GM12873 (cell line): ENCODE measurements at regions not wholly inside any gene's neighbourhood (a gene's known extent, or its start where the extent isn't known, plus 50 kb on each side); places are given as distances from the start of the nearest gene placed in this dataset.

Source experiments
- CTCF ChIP-seq: IDR thresholded peaks from 2 replicates; pipeline ENCODE4 v1.5.1; 2012; ENCODE audit warnings: low read depth, mild to moderate bottlenecking, moderate library complexity, low read length, control low read depth; ENCODE audit not compliant: insufficient read depth; ENCODE audit errors: missing control alignments

- TF ChIP-seq CTCF = no peak
These were observed 266.6 kb upstream of the SUCLG2 start for GRCh38 chr3:67920969-67921368.

- TF ChIP-seq CTCF = no peak
These were observed 265.9 kb upstream of the SUCLG2 start for GRCh38 chr3:67920311-67920710.

GRCh38 chr3:67916353-67916752, 261.9 kb upstream of the SUCLG2 start:
- TF ChIP-seq CTCF = no peak

- no peak for TF ChIP-seq CTCF
These were observed 253.3 kb upstream of the SUCLG2 start for GRCh38 chr3:67907735-67908134.

- no peak for TF ChIP-seq CTCF
These were observed 251.8 kb upstream of the SUCLG2 start for GRCh38 chr3:67906261-67906660.

- peak; percentile 8 for TF ChIP-seq CTCF
These were observed 247.3 kb upstream of the SUCLG2 start for GRCh38 chr3:67901681-67902080.

- no peak for TF ChIP-seq CTCF
These were observed 244.5 kb upstream of the SUCLG2 start for GRCh38 chr3:67898916-67899315.
